Upper lobe of left lung (tissue), 6 donors: ENCODE measurements at regions not wholly inside any gene's neighbourhood (a gene's known extent, or its start where the extent isn't known, plus 50 kb on each side); places are given as distances from the start of the nearest gene placed in this dataset.

ENCODE experiments used
- ATAC-seq, 2 donors: fragments of 200-7000 bp; cut with Tn5 transposase; one replicate each; pipeline ENCODE4 v1.9.1; 2022; ENCODE audit warnings: mild to moderate bottlenecking in 2 of 2, moderate library complexity in 2 of 2; ENCODE audit not compliant: low FRiP score in 2 of 2
- DNase-seq, 2 donors: peaks; one replicate each; pipeline ENCODE4 v3.0.0-alpha.2; 2019 to 2020
- H3K27ac ChIP-seq, 4 donors: fragments of 200-600 bp; sonication (generic); one replicate each; pipeline ENCODE4 v1.5.1; 2016 to 2019
- H3K27me3 ChIP-seq, 4 donors: fragments of 200-600 bp; sonication (generic); one replicate each; pipeline ENCODE4 v1.5.1; 2017 to 2019
- H3K36me3 ChIP-seq, 4 donors: fragments of 200-600 bp; sonication (generic); one replicate each; pipeline ENCODE4 v1.5.1; 2016 to 2019
- H3K4me1 ChIP-seq, 4 donors: fragments of 200-600 bp; sonication (generic); one replicate each; pipeline ENCODE4 v1.5.1; 2018 to 2019
- H3K4me3 ChIP-seq, 4 donors: fragments of 200-600 bp; sonication (generic); one replicate each; pipeline ENCODE4 v1.5.1; 2017 to 2019; ENCODE audit warnings: mild to moderate bottlenecking in 2 of 4, moderate library complexity in 1 of 4
- H3K9me3 ChIP-seq, 4 donors: fragments of 200-600 bp; sonication (generic); one replicate each; pipeline ENCODE4 v1.5.1; 2018 to 2019
- EP300 ChIP-seq, 4 donors: sonication (generic); formaldehyde crosslinking; IDR thresholded peaks; one replicate each; pipeline ENCODE4 v1.5.1; 2017; ENCODE audit warnings: antibody characterized with exemption in 4 of 4, control low read depth in 2 of 4
- POLR2A ChIP-seq, 4 donors: fragments of 450-650 bp; IDR thresholded peaks; one replicate each; pipeline ENCODE4 v1.5.1; 2016 to 2017; ENCODE audit warnings: antibody characterized with exemption in 4 of 4, mild to moderate bottlenecking in 2 of 4
- POLR2AphosphoS5 ChIP-seq, 2 donors: sonication (generic); formaldehyde crosslinking; IDR thresholded peaks; one replicate each; pipeline ENCODE4 v1.5.1; 2017; ENCODE audit warnings: antibody characterized with exemption in 2 of 2
- WGBS, 2 donors: methylation state at CpG; one replicate each; pipeline ENCODE4 v1.1.5; 2017 to 2018; 5-methylcytosine and 5-hydroxymethylcytosine counted together
- TF ChIP-seq, protein P1 (sequence below), 6 experiments: fragments of 450-650 bp in 4 of 6; fragments of 200-600 bp in 2 of 6; sonication (generic) in 2 of 6; IDR thresholded peaks; one replicate each; pipeline ENCODE4 v1.5.1; 2016 to 2019; ENCODE audit warnings: antibody characterized with exemption in 6 of 6
- donor health status: DM: no; HTN: no; CAD: no; lungs with moderate emphysema.
- donor health status: DM: no; HTN: yes; CAD: no; lungs with severe emphysema.

DNA sequence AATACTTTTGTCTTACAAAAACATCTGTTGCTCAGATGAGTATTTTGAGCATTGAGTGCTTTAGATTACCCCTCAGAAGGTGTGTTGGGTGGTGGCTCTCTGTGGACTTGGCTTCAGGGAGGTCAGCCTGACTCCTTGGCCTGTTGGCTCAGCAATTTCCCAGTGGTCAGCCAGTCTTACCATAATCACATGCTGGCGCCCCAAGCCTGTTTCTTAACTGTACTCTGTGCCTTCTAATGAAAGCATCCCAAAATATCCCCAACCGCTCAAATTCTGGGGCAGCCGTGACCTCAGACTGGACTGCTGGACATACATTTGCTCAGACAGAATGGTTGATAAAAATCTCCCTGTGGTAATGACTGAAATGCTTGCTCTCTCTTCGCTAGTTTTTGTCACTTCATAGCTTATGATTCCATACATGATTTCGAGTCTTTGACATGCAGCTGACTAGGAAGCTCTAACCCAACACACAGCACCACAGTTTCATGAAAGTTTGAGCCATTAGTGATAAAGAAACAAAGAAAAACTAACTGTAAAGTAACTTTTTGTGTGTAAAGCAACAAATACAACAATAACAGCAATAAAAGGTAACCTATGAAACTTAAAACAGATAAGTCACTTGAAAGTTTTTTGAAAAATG lies 562.2 kb upstream of the MEF2C start:
- H3K36me3 ChIP-seq, result no peaks in the 10 kb centered on the region
- no peak for TF ChIP-seq EP300 (IDR thresholded peaks at IDR 0.05)
- no peak for TF ChIP-seq POLR2AphosphoS5 (IDR thresholded peaks at IDR 0.05)
- no peak for TF ChIP-seq POLR2A (IDR thresholded peaks at IDR 0.05)
- TF ChIP-seq, protein P1, sequence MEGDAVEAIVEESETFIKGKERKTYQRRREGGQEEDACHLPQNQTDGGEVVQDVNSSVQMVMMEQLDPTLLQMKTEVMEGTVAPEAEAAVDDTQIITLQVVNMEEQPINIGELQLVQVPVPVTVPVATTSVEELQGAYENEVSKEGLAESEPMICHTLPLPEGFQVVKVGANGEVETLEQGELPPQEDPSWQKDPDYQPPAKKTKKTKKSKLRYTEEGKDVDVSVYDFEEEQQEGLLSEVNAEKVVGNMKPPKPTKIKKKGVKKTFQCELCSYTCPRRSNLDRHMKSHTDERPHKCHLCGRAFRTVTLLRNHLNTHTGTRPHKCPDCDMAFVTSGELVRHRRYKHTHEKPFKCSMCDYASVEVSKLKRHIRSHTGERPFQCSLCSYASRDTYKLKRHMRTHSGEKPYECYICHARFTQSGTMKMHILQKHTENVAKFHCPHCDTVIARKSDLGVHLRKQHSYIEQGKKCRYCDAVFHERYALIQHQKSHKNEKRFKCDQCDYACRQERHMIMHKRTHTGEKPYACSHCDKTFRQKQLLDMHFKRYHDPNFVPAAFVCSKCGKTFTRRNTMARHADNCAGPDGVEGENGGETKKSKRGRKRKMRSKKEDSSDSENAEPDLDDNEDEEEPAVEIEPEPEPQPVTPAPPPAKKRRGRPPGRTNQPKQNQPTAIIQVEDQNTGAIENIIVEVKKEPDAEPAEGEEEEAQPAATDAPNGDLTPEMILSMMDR (IDR thresholded peaks at IDR 0.05), result no peak
- WGBS, 2 donors, result 81 to 92% methylated on average over 5 of the region's 5 CpGs

GRCh38 chr5:89444088-89444487 lies 561.1 kb upstream of the MEF2C start:
- Histone ChIP-seq H3K9me3 (no peaks in the 10 kb centered on the region), H3K36me3 (no peaks in the 10 kb centered on the region), H3K27ac (peak overlapping the region in 1 of 4 donors; percentile 8), H3K4me1 (peaks cover 0 to 6% (median 0%) of the 10 kb centered on the region in 4 donors), H3K4me3 (no peak overlapping the region), H3K27me3 (no peaks in the 10 kb centered on the region)
- WGBS, 2 donors, result 36 to 52% methylated on average over 3 of the region's 3 CpGs
- DNase-seq, result peak in 1 of 2 donors; percentile 32
- ATAC-seq, result no peak
- TF ChIP-seq EP300 (IDR thresholded peaks at IDR 0.05), result no peak
- no peak for TF ChIP-seq POLR2A (IDR thresholded peaks at IDR 0.05)
- TF ChIP-seq POLR2AphosphoS5 (IDR thresholded peaks at IDR 0.05), result no peak
- TF ChIP-seq, protein P1 (IDR thresholded peaks at IDR 0.05), result no peak

More for the DNA sequence above, 562.2 kb upstream of the MEF2C start:
- H3K27ac ChIP-seq, result peak overlapping the region in 1 of 4 donors; percentile 8
- ATAC-seq, result no peak
- H3K9me3 ChIP-seq, result no peaks in the 10 kb centered on the region
- DNase-seq, result peak in 1 of 2 donors; percentile 27
- peaks cover 0 to 6% (median 0%) of the 10 kb centered on the region in 4 donors for H3K4me1 ChIP-seq
- H3K27me3 ChIP-seq, result no peaks in the 10 kb centered on the region
- H3K4me3 ChIP-seq, result no peak overlapping the region

- DNase-seq (no peak), ATAC-seq (no peak)
- no peak overlapping the region for H3K4me3 ChIP-seq
- no peaks in the 10 kb centered on the region for H3K36me3 ChIP-seq
- H3K4me1 ChIP-seq, result peaks cover 0 to 6% (median 0%) of the 10 kb centered on the region in 4 donors
- H3K9me3 ChIP-seq, result no peaks in the 10 kb centered on the region
- no peak overlapping the region for H3K27ac ChIP-seq
- TF ChIP-seq POLR2AphosphoS5 (IDR thresholded peaks at IDR 0.05) (no peak), EP300 (IDR thresholded peaks at IDR 0.05) (no peak), POLR2A (IDR thresholded peaks at IDR 0.05) (no peak)
- TF ChIP-seq, protein P1 (IDR thresholded peaks at IDR 0.05), result no peak
- no peaks in the 10 kb centered on the region for H3K27me3 ChIP-seq
- 59 to 69% methylated on average over 1 of the region's 1 CpG for WGBS, 2 donors
These were observed 560.5 kb upstream of the MEF2C start for GRCh38 chr5:89443508-89443907.

DNA sequence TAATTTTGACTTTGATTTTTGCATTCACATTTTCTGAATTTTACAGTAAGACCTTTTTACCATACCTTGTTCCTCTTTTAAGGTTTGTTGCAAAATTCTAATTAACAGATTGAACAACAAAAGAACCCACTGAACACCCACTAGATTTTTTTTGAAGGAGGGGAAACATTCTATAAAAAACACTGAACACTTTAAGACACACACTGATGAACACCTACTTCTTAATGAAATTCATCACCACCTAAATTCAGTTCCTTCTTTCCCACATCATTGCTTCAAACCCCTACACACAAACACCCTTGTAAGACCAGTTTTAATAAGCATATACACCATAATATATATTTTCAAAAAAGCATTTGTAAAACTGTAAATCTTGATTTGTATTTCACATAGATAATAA lies 559.0 kb upstream of the MEF2C start:
- no peak for TF ChIP-seq POLR2AphosphoS5 (IDR thresholded peaks at IDR 0.05)
- TF ChIP-seq, protein P1 (IDR thresholded peaks at IDR 0.05), result no peak
- no peak for TF ChIP-seq POLR2A (IDR thresholded peaks at IDR 0.05)
- TF ChIP-seq EP300 (IDR thresholded peaks at IDR 0.05), result no peak
- H3K4me1 ChIP-seq, result peaks cover 2 to 6% (median 3%) of the 10 kb centered on the region in 4 donors
- H3K9me3 ChIP-seq, result no peaks in the 10 kb centered on the region
- no peak for ATAC-seq
- no peak for DNase-seq
- H3K36me3 ChIP-seq, result no peaks in the 10 kb centered on the region
- no peaks in the 10 kb centered on the region for H3K27me3 ChIP-seq
- H3K4me3 ChIP-seq, result no peak overlapping the region
- no peak overlapping the region for H3K27ac ChIP-seq

- ATAC-seq (no peak), DNase-seq (no peak)
- TF ChIP-seq, protein P1 (IDR thresholded peaks at IDR 0.05), result no peak
- TF ChIP-seq POLR2AphosphoS5 (IDR thresholded peaks at IDR 0.05) (no peak), EP300 (IDR thresholded peaks at IDR 0.05) (no peak), POLR2A (IDR thresholded peaks at IDR 0.05) (no peak)
These were observed 557.7 kb upstream of the MEF2C start for GRCh38 chr5:89440670-89441069.

More at GRCh38 chr5:89440670-89441069, 557.7 kb upstream of the MEF2C start:
- H3K27me3 ChIP-seq, result no peaks in the 10 kb centered on the region
- 84 to 85% methylated on average over 2 of the region's 2 CpGs for WGBS, 2 donors
- peaks cover 2 to 6% (median 3%) of the 10 kb centered on the region in 4 donors for H3K4me1 ChIP-seq
- no peak overlapping the region for H3K27ac ChIP-seq
- no peak overlapping the region for H3K4me3 ChIP-seq
- no peaks in the 10 kb centered on the region for H3K36me3 ChIP-seq
- H3K9me3 ChIP-seq, result no peaks in the 10 kb centered on the region
